Naive thymus-derived CD8-positive, alpha-beta T cell (primary cell): ENCODE measurements at regions not wholly inside any gene's neighbourhood (a gene's known extent, or its start where the extent isn't known, plus 50 kb on each side); places are given as distances from the start of the nearest gene placed in this dataset.
"Not testable (repeated sequence)": the region's sequence is repeated elsewhere in the genome, so short reads cannot be mapped to it uniquely, and the experiment has no call there.

Experiments used
- ATAC-seq, 2 donors: fragments of 150-1000 bp; cut with Tn5 transposase in 1 of 2; sonication (Bioruptor Pico), chemical (Tn5 transposase) in 1 of 2; 1 replicate in 1 of 2; 2 replicates in 1 of 2; pipeline ENCODE4 v1.10.0; 2021; ENCODE audit warnings: mild to moderate bottlenecking in 2 of 2, moderate library complexity in 2 of 2
- POLR2A ChIA-PET: fragments of 350-600 bp; sonication (Branson Sonifier 250); formaldehyde crosslinking; loops from one replicate; lab custom pipeline; 2021; ENCODE audit warnings: antibody characterized with exemption; lab: Charles Lee
- DNase-seq, 10 donors: peaks; one replicate each; pipeline versions ENCODE4 v3.0.0 to v3.0.0-alpha.2; 2020 to 2022
- H3K27ac Mint-ChIP-seq, 10 donors: one replicate each; pipeline ENCODE4 v1.8.0; 2020 to 2022; ENCODE audit warnings: mild to moderate bottlenecking in 10 of 10, mixed read lengths in 10 of 10, moderate library complexity in 4 of 10, inconsistent platforms in 1 of 10
- H3K27me3 Mint-ChIP-seq, 5 donors: one replicate each; pipeline ENCODE4 v1.8.0; 2021 to 2022; ENCODE audit warnings: mixed read lengths in 5 of 5
- H3K36me3 Mint-ChIP-seq, 3 donors: one replicate each; pipeline ENCODE4 v1.8.0; 2020 to 2022; ENCODE audit warnings: mixed read lengths in 3 of 3, mild to moderate bottlenecking in 2 of 3, inconsistent platforms in 1 of 3
- H3K4me1 Mint-ChIP-seq, 4 donors: one replicate each; pipeline ENCODE4 v1.8.0; 2021 to 2022; ENCODE audit warnings: mixed read lengths in 4 of 4
- H3K4me3 Mint-ChIP-seq, 10 donors: one replicate each; pipeline ENCODE4 v1.8.0; 2020 to 2022; ENCODE audit warnings: mild to moderate bottlenecking in 10 of 10, mixed read lengths in 10 of 10, moderate library complexity in 6 of 10, inconsistent platforms in 1 of 10
- H3K9me3 Mint-ChIP-seq, 9 donors: one replicate each; pipeline ENCODE4 v1.8.0; 2020 to 2022; ENCODE audit warnings: mixed read lengths in 9 of 9, mild to moderate bottlenecking in 3 of 9, inconsistent platforms in 1 of 9, moderate library complexity in 1 of 9

- POLR2A ChIA-PET = no interaction called here
- Mint-ChIP-seq H3K36me3 (no peaks in the 10 kb centered on the region), H3K27ac (no peak overlapping the region), H3K27me3 (no peaks in the 10 kb centered on the region), H3K9me3 (peaks cover 0 to 9% (median 0%) of the 10 kb centered on the region in 9 donors), H3K4me3 (no peak overlapping the region), H3K4me1 (no peaks in the 10 kb centered on the region)
- DNase-seq (no peak), ATAC-seq (no peak)
These were observed 590.0 kb upstream of the DIAPH2 start for GRCh38 chrX:96094616-96095015.

GRCh38 chrX:96098471-96098870 is 586.2 kb upstream of the DIAPH2 start:
- H3K27me3 Mint-ChIP-seq = no peaks in the 10 kb centered on the region
- H3K27ac Mint-ChIP-seq = no peak overlapping the region
- ATAC-seq (no peak), DNase-seq (no peak)
- POLR2A ChIA-PET = no interaction called here
- no peaks in the 10 kb centered on the region for H3K36me3 Mint-ChIP-seq
- H3K4me1 Mint-ChIP-seq = no peaks in the 10 kb centered on the region
- H3K4me3 Mint-ChIP-seq = no peak overlapping the region
- no peaks in the 10 kb centered on the region for H3K9me3 Mint-ChIP-seq

- no peaks in the 10 kb centered on the region for H3K27me3 Mint-ChIP-seq
- ATAC-seq = no peak
- H3K4me1 Mint-ChIP-seq = no peaks in the 10 kb centered on the region
- DNase-seq = no peak
- no peak overlapping the region for H3K4me3 Mint-ChIP-seq
- no peaks in the 10 kb centered on the region for H3K36me3 Mint-ChIP-seq
- POLR2A ChIA-PET = no interaction called here
- H3K9me3 Mint-ChIP-seq = peaks cover 0 to 7% (median 0%) of the 10 kb centered on the region in 9 donors
- no peak overlapping the region for H3K27ac Mint-ChIP-seq
These were observed 581.6 kb upstream of the DIAPH2 start for GRCh38 chrX:96102997-96103396.

GRCh38 chrX:96112689-96113088 is 572.0 kb upstream of the DIAPH2 start:
- no peak for DNase-seq
- ATAC-seq = no peak
- POLR2A ChIA-PET = no interaction called here
- Mint-ChIP-seq H3K27ac (no peak overlapping the region), H3K36me3 (no peaks in the 10 kb centered on the region), H3K27me3 (no peaks in the 10 kb centered on the region), H3K4me3 (no peak overlapping the region), H3K9me3 (peaks cover 0 to 9% (median 0%) of the 10 kb centered on the region in 9 donors), H3K4me1 (no peaks in the 10 kb centered on the region)

- H3K27ac Mint-ChIP-seq = no peak overlapping the region
- ATAC-seq (no peak), DNase-seq (no peak)
- H3K9me3 Mint-ChIP-seq = peaks cover 0 to 8% (median 3%) of the 10 kb centered on the region in 9 donors
- POLR2A ChIA-PET = no interaction called here
- H3K27me3 Mint-ChIP-seq = no peaks in the 10 kb centered on the region
- no peak overlapping the region for H3K4me3 Mint-ChIP-seq
- H3K36me3 Mint-ChIP-seq = no peaks in the 10 kb centered on the region
- no peaks in the 10 kb centered on the region for H3K4me1 Mint-ChIP-seq
These were observed 558.5 kb upstream of the DIAPH2 start for GRCh38 chrX:96126182-96126581.

- ATAC-seq, POLR2A ChIA-PET: not testable (repeated sequence)
These were observed 556.6 kb upstream of the DIAPH2 start for GRCh38 chrX:96128058-96128457.

GRCh38 chrX:96140796-96141195 is 543.8 kb upstream of the DIAPH2 start:
- H3K9me3 Mint-ChIP-seq = peaks cover 0 to 16% (median 0%) of the 10 kb centered on the region in 9 donors
- no peak for ATAC-seq
- H3K27ac Mint-ChIP-seq = no peak overlapping the region
- DNase-seq = no peak
- H3K4me3 Mint-ChIP-seq = no peak overlapping the region
- no peaks in the 10 kb centered on the region for H3K27me3 Mint-ChIP-seq
- H3K4me1 Mint-ChIP-seq = no peaks in the 10 kb centered on the region
- no peaks in the 10 kb centered on the region for H3K36me3 Mint-ChIP-seq
- POLR2A ChIA-PET = no interaction called here

More at GRCh38 chrX:96128058-96128457, 556.6 kb upstream of the DIAPH2 start:
- not testable (repeated sequence) for H3K4me1 Mint-ChIP-seq, H3K36me3 Mint-ChIP-seq, DNase-seq, H3K4me3 Mint-ChIP-seq, H3K27me3 Mint-ChIP-seq, H3K27ac Mint-ChIP-seq, H3K9me3 Mint-ChIP-seq

GRCh38 chrX:96147681-96148080 is 537.0 kb upstream of the DIAPH2 start:
- no peak for ATAC-seq
- no peaks in the 10 kb centered on the region for H3K36me3 Mint-ChIP-seq
- H3K9me3 Mint-ChIP-seq = peaks cover 0 to 11% (median 3%) of the 10 kb centered on the region in 9 donors
- H3K4me3 Mint-ChIP-seq = no peak overlapping the region
- DNase-seq = no peak
- H3K4me1 Mint-ChIP-seq = no peaks in the 10 kb centered on the region
- POLR2A ChIA-PET = no interaction called here
- H3K27ac Mint-ChIP-seq = no peak overlapping the region
- H3K27me3 Mint-ChIP-seq = no peaks in the 10 kb centered on the region

GRCh38 chrX:96170626-96171025 is 514.0 kb upstream of the DIAPH2 start:
- Mint-ChIP-seq H3K4me3 (no peak overlapping the region), H3K4me1 (no peaks in the 10 kb centered on the region), H3K27me3 (no peaks in the 10 kb centered on the region), H3K36me3 (no peaks in the 10 kb centered on the region), H3K9me3 (peaks cover 0 to 3% (median 0%) of the 10 kb centered on the region in 9 donors), H3K27ac (no peak overlapping the region)
- DNase-seq = no peak
- POLR2A ChIA-PET = no interaction called here
- no peak for ATAC-seq

- Mint-ChIP-seq H3K9me3 (peaks cover 0 to 6% (median 0%) of the 10 kb centered on the region in 9 donors), H3K36me3 (no peaks in the 10 kb centered on the region), H3K27me3 (no peaks in the 10 kb centered on the region), H3K4me1 (no peaks in the 10 kb centered on the region), H3K4me3 (no peak overlapping the region), H3K27ac (no peak overlapping the region)
- POLR2A ChIA-PET = no interaction called here
- DNase-seq (no peak), ATAC-seq (no peak)
These were observed 507.7 kb upstream of the DIAPH2 start for GRCh38 chrX:96176921-96177320.

GRCh38 chrX:96181605-96182004 is 503.0 kb upstream of the DIAPH2 start:
- Mint-ChIP-seq H3K27me3 (no peaks in the 10 kb centered on the region), H3K4me3 (no peak overlapping the region), H3K4me1 (no peaks in the 10 kb centered on the region), H3K9me3 (peaks cover 0 to 3% (median 0%) of the 10 kb centered on the region in 9 donors), H3K36me3 (no peaks in the 10 kb centered on the region), H3K27ac (no peak overlapping the region)
- POLR2A ChIA-PET = no interaction called here
- ATAC-seq = no peak
- DNase-seq = no peak

GRCh38 chrX:96182366-96182765 is 502.3 kb upstream of the DIAPH2 start:
- H3K4me3 Mint-ChIP-seq = no peak overlapping the region
- peaks cover 0 to 3% (median 0%) of the 10 kb centered on the region in 9 donors for H3K9me3 Mint-ChIP-seq
- no peaks in the 10 kb centered on the region for H3K4me1 Mint-ChIP-seq
- POLR2A ChIA-PET = no interaction called here
- no peak overlapping the region for H3K27ac Mint-ChIP-seq
- DNase-seq (no peak), ATAC-seq (no peak)
- no peaks in the 10 kb centered on the region for H3K36me3 Mint-ChIP-seq
- no peaks in the 10 kb centered on the region for H3K27me3 Mint-ChIP-seq

GRCh38 chrX:96183391-96183790 is 501.3 kb upstream of the DIAPH2 start:
- no peak for DNase-seq
- Mint-ChIP-seq H3K4me1 (no peaks in the 10 kb centered on the region), H3K36me3 (no peaks in the 10 kb centered on the region), H3K27ac (no peak overlapping the region), H3K4me3 (no peak overlapping the region), H3K27me3 (no peaks in the 10 kb centered on the region), H3K9me3 (peaks cover 0 to 3% (median 0%) of the 10 kb centered on the region in 9 donors)
- no peak for ATAC-seq
- POLR2A ChIA-PET = no interaction called here

GRCh38 chrX:96183843-96184242 is 500.8 kb upstream of the DIAPH2 start:
- Mint-ChIP-seq H3K27me3 (no peaks in the 10 kb centered on the region), H3K4me1 (no peaks in the 10 kb centered on the region), H3K27ac (no peak overlapping the region), H3K9me3 (peaks cover 0 to 3% (median 0%) of the 10 kb centered on the region in 9 donors), H3K4me3 (no peak overlapping the region), H3K36me3 (no peaks in the 10 kb centered on the region)
- ATAC-seq (no peak), DNase-seq (no peak)
- POLR2A ChIA-PET = no interaction called here
